CD4-positive, alpha-beta T cell (primary cell): ENCODE measurements at regions not wholly inside any gene's neighbourhood (a gene's known extent, or its start where the extent isn't known, plus 50 kb on each side); places are given as distances from the start of the nearest gene placed in this dataset.

Experiments used
- ATAC-seq: fragments of 200-7000 bp; cut with Tn5 transposase; one replicate; pipeline ENCODE4 v1.10.0; 2022; ENCODE audit warnings: mild to moderate bottlenecking; ENCODE audit not compliant: poor library complexity
- CTCF ChIA-PET: fragments of 350-600 bp; sonication (Branson Sonifier 250); formaldehyde crosslinking; loops from one replicate; lab custom pipeline; 2021; ENCODE audit warnings: antibody characterized with exemption, inconsistent platforms; lab: Charles Lee
- POLR2A ChIA-PET: fragments of 350-600 bp; sonication (Branson Sonifier 250); formaldehyde crosslinking; loops from one replicate; lab custom pipeline; 2021; ENCODE audit warnings: antibody characterized with exemption, inconsistent platforms; lab: Charles Lee
- DNase-seq, 14 experiments: peaks; one replicate each; pipeline ENCODE4 v3.0.0-alpha.2; 2013 to 2020; ENCODE audit warnings: mixed read lengths in 2 of 14
- H3K27ac ChIP-seq, 2 donors: one replicate each; pipeline versions ENCODE4 v1.5.1 to v1.7.0; 2013; ENCODE audit warnings: low read length in 2 of 2, low read depth in 1 of 2, mild to moderate bottlenecking in 1 of 2
- H3K27me3 ChIP-seq, 2 experiments: 1 replicate in 1 of 2; 2 replicates in 1 of 2; pipeline versions ENCODE4 v1.6.1 to v1.7.0; 2013; ENCODE audit warnings: low read length in 2 of 2, control low read depth in 1 of 2, mild to moderate bottlenecking in 1 of 2, moderate library complexity in 1 of 2; ENCODE audit not compliant: insufficient read depth in 2 of 2, control insufficient read depth in 1 of 2
- H3K36me3 ChIP-seq: one replicate; pipeline ENCODE4 v1.6.1; 2013; ENCODE audit warnings: low read length, control low read depth; ENCODE audit not compliant: insufficient read depth
- H3K4me1 ChIP-seq: one replicate; pipeline ENCODE4 v1.6.1; 2013; ENCODE audit warnings: low read length, control low read depth; ENCODE audit not compliant: insufficient read depth
- H3K4me3 ChIP-seq: one replicate; pipeline ENCODE4 v1.5.1; 2013; ENCODE audit warnings: mild to moderate bottlenecking, low read length, moderate library complexity
- H3K9me3 ChIP-seq, 2 experiments: 1 replicate in 1 of 2; 2 replicates in 1 of 2; pipeline versions ENCODE4 v1.6.1 to v1.7.0; 2013; ENCODE audit warnings: low read length in 2 of 2, mild to moderate bottlenecking in 2 of 2, control low read depth in 1 of 2, moderate library complexity in 1 of 2; ENCODE audit not compliant: control insufficient read depth in 1 of 2, insufficient read depth in 1 of 2
- H3K27ac Mint-ChIP-seq: one replicate; pipeline ENCODE4 v1.8.0; 2020; ENCODE audit warnings: mixed read lengths
- H3K27me3 Mint-ChIP-seq: one replicate; pipeline ENCODE4 v1.8.0; 2021; ENCODE audit warnings: mixed read lengths
- H3K36me3 Mint-ChIP-seq: one replicate; pipeline ENCODE4 v1.8.0; 2021; ENCODE audit warnings: low read depth, mixed read lengths
- H3K4me1 Mint-ChIP-seq: one replicate; pipeline ENCODE4 v1.8.0; 2021; ENCODE audit warnings: low read depth, mixed read lengths
- H3K4me3 Mint-ChIP-seq: one replicate; pipeline ENCODE4 v1.8.0; 2020; ENCODE audit warnings: mild to moderate bottlenecking, mixed read lengths
- H3K9me3 Mint-ChIP-seq: one replicate; pipeline ENCODE4 v1.8.0; 2020; ENCODE audit warnings: mixed read lengths
- CTCF ChIP-seq: fragments of 200-600 bp; IDR thresholded peaks from one replicate; pipeline ENCODE4 v1.8.0; 2022; ENCODE audit warnings: antibody characterized with exemption, mild to moderate bottlenecking
- intact Hi-C, 2 experiments: fragments of 100-400 bp; cut with DNase I in 1 of 2; cut with micrococcal nuclease in 1 of 2; formaldehyde crosslinking; loops; one replicate each; pipeline versions ENCODE4 v1.15.1 to v1.9.0; 2023 to 2025; cut with DNase I, micrococcal nuclease

GRCh38 chr1:4944072-4944471 lies 289.7 kb downstream of the AJAP1 start:
- Histone ChIP-seq H3K4me1 (no peaks in the 10 kb centered on the region), H3K4me3 (no peak overlapping the region), H3K36me3 (no peaks in the 10 kb centered on the region), H3K9me3 (peaks cover 0 to 4% of the 10 kb centered on the region in 2 experiments), H3K27me3 (peaks cover 0 to 2% of the 10 kb centered on the region in 2 experiments), H3K27ac (no peak overlapping the region)
- TF ChIP-seq CTCF = no peak
- no peak overlapping the region for H3K4me3 Mint-ChIP-seq
- intact Hi-C loops = no loop called here
- POLR2A ChIA-PET = no interaction called here
- ATAC-seq (no peak), DNase-seq (no peak)
- H3K27ac Mint-ChIP-seq = no peak overlapping the region
- H3K36me3 Mint-ChIP-seq = no peaks in the 10 kb centered on the region
- peaks cover 7% of the 10 kb centered on the region for H3K9me3 Mint-ChIP-seq
- CTCF ChIA-PET = no interaction called here
- no peaks in the 10 kb centered on the region for H3K4me1 Mint-ChIP-seq
- H3K27me3 Mint-ChIP-seq = peaks cover 14% of the 10 kb centered on the region

- Mint-ChIP-seq H3K36me3 (no peaks in the 10 kb centered on the region), H3K9me3 (peaks cover 8% of the 10 kb centered on the region), H3K27ac (no peak overlapping the region), H3K4me1 (no peaks in the 10 kb centered on the region), H3K4me3 (no peak overlapping the region), H3K27me3 (peaks cover 4% of the 10 kb centered on the region)
- Histone ChIP-seq H3K27ac (no peak overlapping the region), H3K9me3 (peaks cover 0 to 6% of the 10 kb centered on the region in 2 experiments), H3K36me3 (no peaks in the 10 kb centered on the region), H3K27me3 (peaks cover 0 to 2% of the 10 kb centered on the region in 2 experiments), H3K4me1 (no peaks in the 10 kb centered on the region), H3K4me3 (no peak overlapping the region)
- POLR2A ChIA-PET = no interaction called here
- ATAC-seq = no peak
- CTCF ChIA-PET = no interaction called here
- no peak for TF ChIP-seq CTCF
- no peak for DNase-seq
- intact Hi-C loops = no loop called here
Observed at GRCh38 chr1:4939266-4939665, 284.9 kb downstream of the AJAP1 start.

GRCh38 chr1:4937876-4938534 lies 283.6 kb downstream of the AJAP1 start:
- H3K4me3 Mint-ChIP-seq = no peak overlapping the region
- Histone ChIP-seq H3K4me3 (no peak overlapping the region), H3K4me1 (no peaks in the 10 kb centered on the region), H3K36me3 (no peaks in the 10 kb centered on the region), H3K27ac (no peak overlapping the region), H3K27me3 (peaks cover 0 to 2% of the 10 kb centered on the region in 2 experiments), H3K9me3 (peaks cover 0 to 6% of the 10 kb centered on the region in 2 experiments)
- intact Hi-C loops = no loop called here
- H3K9me3 Mint-ChIP-seq = peaks cover 8% of the 10 kb centered on the region
- no peak overlapping the region for H3K27ac Mint-ChIP-seq
- no peaks in the 10 kb centered on the region for H3K36me3 Mint-ChIP-seq
- TF ChIP-seq CTCF = no peak
- ATAC-seq = no peak
- no peaks in the 10 kb centered on the region for H3K4me1 Mint-ChIP-seq
- ChIA-PET CTCF (no interaction called here), POLR2A (no interaction called here)
- DNase-seq = no peak
- peaks cover 4% of the 10 kb centered on the region for H3K27me3 Mint-ChIP-seq
